CD14-positive monocyte (primary cell): ENCODE measurements at regions not wholly inside any gene's neighbourhood (a gene's known extent, or its start where the extent isn't known, plus 50 kb on each side); places are given as distances from the start of the nearest gene placed in this dataset.

ENCODE experiments used
- DNase-seq, 3 donors: peaks; one replicate each; pipeline ENCODE4 v3.0.0-alpha.2; 2011 to 2022
- H2AFZ ChIP-seq: 2 replicates; pipeline ENCODE4 v1.6.0; 2012; ENCODE audit warnings: mild to moderate bottlenecking, low read depth, low read length, inconsistent platforms; ENCODE audit not compliant: insufficient read depth, poor library complexity, severe bottlenecking
- H3K27ac ChIP-seq, 2 donors: 1 replicate in 1 of 2; 2 replicates in 1 of 2; pipeline ENCODE4 v1.5.1; 2012 to 2013; ENCODE audit warnings: low read length in 2 of 2, control low read depth in 1 of 2, inconsistent platforms in 1 of 2, low read depth in 1 of 2, mild to moderate bottlenecking in 1 of 2
- H3K27me3 ChIP-seq, 2 donors: one replicate each; pipeline versions ENCODE4 v1.6.0 to v1.6.1; 2011 to 2013; ENCODE audit warnings: low read length in 2 of 2; ENCODE audit not compliant: control insufficient read depth in 2 of 2, insufficient read depth in 2 of 2
- H3K36me3 ChIP-seq, 2 donors: replicated peaks in 1 of 2; 1 replicate in 1 of 2; 2 replicates in 1 of 2; pipeline versions ENCODE4 v1.5.1 to v1.6.1; 2012 to 2013; ENCODE audit warnings: low read length in 2 of 2, control low read depth in 1 of 2, inconsistent platforms in 1 of 2, mild to moderate bottlenecking in 1 of 2; ENCODE audit not compliant: insufficient read depth in 2 of 2, control insufficient read depth in 1 of 2
- H3K4me1 ChIP-seq, 2 donors: 1 replicate in 1 of 2; 2 replicates in 1 of 2; pipeline versions ENCODE4 v1.5.1 to v1.6.1; 2012 to 2013; ENCODE audit warnings: low read length in 2 of 2, control low read depth in 1 of 2, inconsistent platforms in 1 of 2, mild to moderate bottlenecking in 1 of 2, moderate library complexity in 1 of 2; ENCODE audit not compliant: insufficient read depth in 2 of 2, control insufficient read depth in 1 of 2
- H3K4me2 ChIP-seq: replicated peaks from 2 replicates; pipeline ENCODE3; 2012; ENCODE audit warnings: low read length, moderate library complexity, mild to moderate bottlenecking; ENCODE audit not compliant: poor library complexity, severe bottlenecking; ENCODE audit errors: extremely low read depth
- H3K4me3 ChIP-seq, 3 experiments: fragments of 200-600 bp in 1 of 3; sonication (generic) in 1 of 3; replicated peaks in 1 of 3; 1 replicate in 2 of 3; 2 replicates in 1 of 3; pipeline ENCODE4 v1.5.1; 2011 to 2013; ENCODE audit warnings: low read length in 3 of 3, mild to moderate bottlenecking in 3 of 3, control low read depth in 2 of 3, low read depth in 2 of 3, inconsistent platforms in 1 of 3, moderate library complexity in 1 of 3
- H3K79me2 ChIP-seq: 2 replicates; pipeline ENCODE4 v1.6.0; 2012; ENCODE audit warnings: mild to moderate bottlenecking, control low read depth, inconsistent platforms, low read length, moderate library complexity; ENCODE audit not compliant: insufficient read depth
- H3K9ac ChIP-seq: 2 replicates; pipeline ENCODE4 v1.6.0; 2017; ENCODE audit warnings: low read length, mild to moderate bottlenecking; ENCODE audit not compliant: insufficient read depth, poor library complexity, severe bottlenecking
- H3K9me3 ChIP-seq, 2 donors: replicated peaks in 1 of 2; 1 replicate in 1 of 2; 2 replicates in 1 of 2; pipeline versions ENCODE4 v1.5.1 to v1.6.1; 2012 to 2013; ENCODE audit warnings: low read length in 2 of 2, control low read depth in 1 of 2; ENCODE audit not compliant: control insufficient read depth in 1 of 2, insufficient read depth in 1 of 2
- H4K20me1 ChIP-seq: 2 replicates; pipeline ENCODE4 v1.6.0; 2012; ENCODE audit warnings: mild to moderate bottlenecking, low read length, control low read depth, moderate library complexity; ENCODE audit not compliant: insufficient read depth
- H3K27ac Mint-ChIP-seq, 7 donors: one replicate each; pipeline ENCODE4 v1.8.0; 2020; ENCODE audit warnings: mild to moderate bottlenecking in 7 of 7, mixed read lengths in 7 of 7, moderate library complexity in 6 of 7, inconsistent platforms in 2 of 7
- H3K27me3 Mint-ChIP-seq, 3 donors: one replicate each; pipeline ENCODE4 v1.8.0; 2021 to 2022; ENCODE audit warnings: low read depth in 3 of 3, mild to moderate bottlenecking in 3 of 3, mixed read lengths in 3 of 3, moderate library complexity in 3 of 3, inconsistent platforms in 1 of 3
- H3K36me3 Mint-ChIP-seq, 2 donors: one replicate each; pipeline ENCODE4 v1.8.0; 2020; ENCODE audit warnings: mixed read lengths in 2 of 2, inconsistent platforms in 1 of 2, mild to moderate bottlenecking in 1 of 2
- H3K4me1 Mint-ChIP-seq: one replicate; pipeline ENCODE4 v1.8.0; 2020; ENCODE audit warnings: mild to moderate bottlenecking, mixed read lengths
- H3K4me3 Mint-ChIP-seq, 2 donors: one replicate each; pipeline ENCODE4 v1.8.0; 2020; ENCODE audit warnings: mild to moderate bottlenecking in 2 of 2, mixed read lengths in 2 of 2, moderate library complexity in 1 of 2
- H3K9me3 Mint-ChIP-seq, 7 donors: one replicate each; pipeline ENCODE4 v1.8.0; 2020 to 2022; ENCODE audit warnings: mixed read lengths in 7 of 7, mild to moderate bottlenecking in 6 of 7, moderate library complexity in 6 of 7, inconsistent platforms in 2 of 7
- WGBS: methylation state at CpG from one replicate; pipeline ENCODE4 v1.1.5; 2013; ENCODE audit warnings: missing lambda C conversion rate; ENCODE audit not compliant: insufficient coverage; 5-methylcytosine and 5-hydroxymethylcytosine counted together
- intact Hi-C, 2 donors: fragments of 100-400 bp; cut with micrococcal nuclease; formaldehyde crosslinking; loops; one replicate each; pipeline versions ENCODE4 v1.15.0 to v1.15.1; 2023
- TF ChIP-seq, protein P1 (sequence below): fragments of 200-600 bp; IDR thresholded peaks from one replicate; pipeline ENCODE4 v1.8.0; 2022; ENCODE audit warnings: antibody characterized with exemption, mild to moderate bottlenecking

GRCh38 chr13:50159607-50160006, 144.4 kb downstream of the KCNRG start:
- H3K36me3 ChIP-seq: no peaks in the 10 kb centered on the region
- WGBS: no CpG with 5 or more reads among the region's 1 CpG
- DNase-seq: no peak
- Mint-ChIP-seq H3K27ac (no peak overlapping the region), H3K27me3 (peaks cover 0 to 2% (median 1%) of the 10 kb centered on the region in 3 donors), H3K4me3 (no peak overlapping the region), H3K36me3 (no peaks in the 10 kb centered on the region), H3K9me3 (peaks cover 0 to 3% (median 0%) of the 10 kb centered on the region in 7 donors), H3K4me1 (peaks cover 8% of the 10 kb centered on the region)
- H2AFZ ChIP-seq: no peak overlapping the region
- H3K4me3 ChIP-seq: no peak overlapping the region
- TF ChIP-seq, protein P1, sequence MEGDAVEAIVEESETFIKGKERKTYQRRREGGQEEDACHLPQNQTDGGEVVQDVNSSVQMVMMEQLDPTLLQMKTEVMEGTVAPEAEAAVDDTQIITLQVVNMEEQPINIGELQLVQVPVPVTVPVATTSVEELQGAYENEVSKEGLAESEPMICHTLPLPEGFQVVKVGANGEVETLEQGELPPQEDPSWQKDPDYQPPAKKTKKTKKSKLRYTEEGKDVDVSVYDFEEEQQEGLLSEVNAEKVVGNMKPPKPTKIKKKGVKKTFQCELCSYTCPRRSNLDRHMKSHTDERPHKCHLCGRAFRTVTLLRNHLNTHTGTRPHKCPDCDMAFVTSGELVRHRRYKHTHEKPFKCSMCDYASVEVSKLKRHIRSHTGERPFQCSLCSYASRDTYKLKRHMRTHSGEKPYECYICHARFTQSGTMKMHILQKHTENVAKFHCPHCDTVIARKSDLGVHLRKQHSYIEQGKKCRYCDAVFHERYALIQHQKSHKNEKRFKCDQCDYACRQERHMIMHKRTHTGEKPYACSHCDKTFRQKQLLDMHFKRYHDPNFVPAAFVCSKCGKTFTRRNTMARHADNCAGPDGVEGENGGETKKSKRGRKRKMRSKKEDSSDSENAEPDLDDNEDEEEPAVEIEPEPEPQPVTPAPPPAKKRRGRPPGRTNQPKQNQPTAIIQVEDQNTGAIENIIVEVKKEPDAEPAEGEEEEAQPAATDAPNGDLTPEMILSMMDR: no peak
- intact Hi-C loops: no loop called here
- H3K27ac ChIP-seq: no peak overlapping the region
- H3K9ac ChIP-seq: no peak overlapping the region
- no peaks in the 10 kb centered on the region for H4K20me1 ChIP-seq
- H3K9me3 ChIP-seq: no peaks in the 10 kb centered on the region
- no peaks in the 10 kb centered on the region for H3K4me1 ChIP-seq
- no peaks in the 10 kb centered on the region for H3K27me3 ChIP-seq
- no peak overlapping the region for H3K4me2 ChIP-seq
- H3K79me2 ChIP-seq: no peaks in the 10 kb centered on the region

- Histone ChIP-seq H3K4me1 (no peaks in the 10 kb centered on the region), H3K4me3 (no peak overlapping the region), H4K20me1 (no peaks in the 10 kb centered on the region), H2AFZ (no peak overlapping the region), H3K4me2 (no peak overlapping the region), H3K27me3 (no peaks in the 10 kb centered on the region), H3K36me3 (no peaks in the 10 kb centered on the region), H3K27ac (no peak overlapping the region), H3K9me3 (no peaks in the 10 kb centered on the region), H3K79me2 (no peaks in the 10 kb centered on the region), H3K9ac (no peak overlapping the region)
- H3K36me3 Mint-ChIP-seq: no peaks in the 10 kb centered on the region
- no peak overlapping the region for H3K4me3 Mint-ChIP-seq
- H3K9me3 Mint-ChIP-seq: peaks cover 0 to 3% (median 0%) of the 10 kb centered on the region in 7 donors
- peaks cover 0 to 2% (median 1%) of the 10 kb centered on the region in 3 donors for H3K27me3 Mint-ChIP-seq
- TF ChIP-seq, protein P1: no peak
- no peak for DNase-seq
- no peak overlapping the region for H3K27ac Mint-ChIP-seq
- intact Hi-C loops: no loop called here
- 100% methylated on average over 1 of the region's 2 CpGs for WGBS
- peaks cover 8% of the 10 kb centered on the region for H3K4me1 Mint-ChIP-seq
Measured at GRCh38 chr13:50161052-50161451, 145.8 kb downstream of the KCNRG start.
